Liver (tissue), 3 donors: ENCODE measurements at regions not wholly inside any gene's neighbourhood (a gene's known extent, or its start where the extent isn't known, plus 50 kb on each side); places are given as distances from the start of the nearest gene placed in this dataset.

Experiments used
- CTCF ChIP-seq: fragments of 150-350 bp; IDR thresholded peaks from 2 replicates; pipeline ENCODE4 v1.5.1; 2017; ENCODE audit warnings: improper control_type of control experiment, low read depth, low read length; ENCODE audit not compliant: missing input control
- MAX ChIP-seq: IDR thresholded peaks from 2 replicates; pipeline ENCODE4 v1.6.1; 2016; ENCODE audit warnings: antibody characterized with exemption
- TAF1 ChIP-seq: conservative IDR thresholded peaks from 2 replicates; pipeline ENCODE4 v1.6.1; 2016; ENCODE audit warnings: antibody characterized with exemption, mild to moderate bottlenecking
- YY1 ChIP-seq: IDR thresholded peaks from 2 replicates; pipeline ENCODE4 v1.6.1; 2016; ENCODE audit warnings: antibody characterized with exemption, mild to moderate bottlenecking
- donor health status: healthy.
- donor health status: healthy.

GRCh38 chr20:60470366-60470765, 512.1 kb downstream of the CDH26 start:
- TF ChIP-seq TAF1 = no peak
- TF ChIP-seq YY1 = no peak
- no peak for TF ChIP-seq CTCF
- TF ChIP-seq MAX = no peak
